ENCODE measurements at regions not wholly inside any gene's neighbourhood (a gene's known extent, or its start where the extent isn't known, plus 50 kb on each side); places are given as distances from the start of the nearest gene placed in this dataset.
A peak's percentile ranks its signal among the peaks of the same experiment; 100 is the strongest.

GRCh38 chr1:29650476-29650875 is 414.2 kb downstream of the PTPRU start:
- no peaks in the 10 kb centered on the region for H3K27me3 ChIP-seq
- no peaks in the 10 kb centered on the region for H3K36me3 ChIP-seq
- H3K4me1 ChIP-seq, result no peaks in the 10 kb centered on the region
- H3K4me3 ChIP-seq, result no peak overlapping the region
- no peaks in the 10 kb centered on the region for H3K9me3 ChIP-seq
- intact Hi-C loops (cut with DNase I), result no loop called here
- TF ChIP-seq CTCF (IDR thresholded peaks at IDR 0.05), result no peak
- DNase-seq (ENCODE audit: low spot score in 2 of 2), result peak in 1 of 2 donors; percentile 34
- no peak overlapping the region for H3K27ac ChIP-seq

DNA sequence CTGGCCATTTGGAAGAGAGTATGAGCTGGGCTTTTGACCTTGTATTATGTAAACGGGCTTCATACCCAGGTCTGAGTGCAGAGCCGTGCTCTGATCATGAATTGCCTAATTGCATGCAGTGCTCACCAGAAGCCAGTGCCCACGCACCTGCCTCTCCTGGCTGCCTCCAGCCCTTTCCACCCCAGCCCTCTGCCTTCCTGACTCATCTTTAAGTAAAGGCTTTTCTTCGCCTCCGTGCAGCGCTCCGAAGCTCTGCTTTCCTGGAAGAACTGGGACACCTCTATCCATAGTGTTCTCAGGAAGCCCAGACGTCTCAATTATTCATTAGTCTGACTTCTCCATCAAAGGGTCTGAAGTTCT is 413.7 kb downstream of the PTPRU start:
- Histone ChIP-seq H3K27me3 (no peaks in the 10 kb centered on the region), H3K4me3 (no peak overlapping the region), H3K4me1 (no peaks in the 10 kb centered on the region), H3K27ac (no peak overlapping the region), H3K9me3 (no peaks in the 10 kb centered on the region), H3K36me3 (no peaks in the 10 kb centered on the region)
- intact Hi-C loops (cut with DNase I), result no loop called here
- no peak for TF ChIP-seq CTCF (IDR thresholded peaks at IDR 0.05)
- peak in 1 of 2 donors; percentile 46 for DNase-seq (ENCODE audit: low spot score in 2 of 2)

- no peaks in the 10 kb centered on the region for H3K36me3 ChIP-seq
- no peaks in the 10 kb centered on the region for H3K27me3 ChIP-seq
- DNase-seq (ENCODE audit: low spot score in 2 of 2), result peak in 1 of 2 donors; percentile 59
- H3K9me3 ChIP-seq, result no peaks in the 10 kb centered on the region
- H3K4me1 ChIP-seq, result no peaks in the 10 kb centered on the region
- TF ChIP-seq CTCF (IDR thresholded peaks at IDR 0.05), result no peak
- no peak overlapping the region for H3K27ac ChIP-seq
- intact Hi-C loops (cut with DNase I), result no loop called here
- H3K4me3 ChIP-seq, result no peak overlapping the region
Observed at GRCh38 chr1:29649189-29650040, 413.1 kb downstream of the PTPRU start.

GRCh38 chr1:29648798-29649188 is 412.5 kb downstream of the PTPRU start:
- Histone ChIP-seq H3K4me3 (no peak overlapping the region), H3K4me1 (no peaks in the 10 kb centered on the region), H3K36me3 (no peaks in the 10 kb centered on the region), H3K9me3 (no peaks in the 10 kb centered on the region), H3K27ac (no peak overlapping the region), H3K27me3 (no peaks in the 10 kb centered on the region)
- DNase-seq (ENCODE audit: low spot score in 2 of 2), result peak in 1 of 2 donors; percentile 16
- no peak for TF ChIP-seq CTCF (IDR thresholded peaks at IDR 0.05)
- intact Hi-C loops (cut with DNase I), result no loop called here

GRCh38 chr1:29648026-29648425 is 411.7 kb downstream of the PTPRU start:
- no peaks in the 10 kb centered on the region for H3K4me1 ChIP-seq
- DNase-seq (ENCODE audit: low spot score in 2 of 2), result peak in 1 of 2 donors; percentile 24
- TF ChIP-seq CTCF (IDR thresholded peaks at IDR 0.05), result no peak
- intact Hi-C loops (cut with DNase I), result no loop called here
- H3K4me3 ChIP-seq, result no peak overlapping the region
- no peak overlapping the region for H3K27ac ChIP-seq
- H3K9me3 ChIP-seq, result no peaks in the 10 kb centered on the region
- H3K36me3 ChIP-seq, result no peaks in the 10 kb centered on the region
- H3K27me3 ChIP-seq, result no peaks in the 10 kb centered on the region
